ENCODE measurements at regions not wholly inside any gene's neighbourhood (a gene's known extent, or its start where the extent isn't known, plus 50 kb on each side); places are given as distances from the start of the nearest gene placed in this dataset.

GRCh38 chr3:89845053-89845452, 737.6 kb downstream of the EPHA3 start:
- FAIRE-seq = no peak
- no TSS peak for BruUV-seq (replicated peaks)
- TF ChIP-seq ZBTB7A (CRISPR knock-in tag; IDR thresholded peaks at IDR 0.05) = no peak
- no peak for TF ChIP-seq KIAA2018 (CRISPR knock-in tag; IDR thresholded peaks at IDR 0.05; ENCODE audit: borderline replicate concordance)
- no peak for TF ChIP-seq ZNF160 (CRISPR knock-in tag; IDR thresholded peaks at IDR 0.05)
- no peak for TF ChIP-seq DZIP1 (CRISPR knock-in tag; IDR thresholded peaks at IDR 0.05)
- no peak for TF ChIP-seq MLXIP (CRISPR knock-in tag; IDR thresholded peaks at IDR 0.05; ENCODE audit: borderline replicate concordance)
- TF ChIP-seq HMGA1 (CRISPR knock-in tag; conservative IDR thresholded peaks at IDR 0.05) = no peak
- TF ChIP-seq PHF20 (CRISPR knock-in tag; IDR thresholded peaks at IDR 0.05) = no peak
- no peak for TF ChIP-seq ZSCAN5A (CRISPR knock-in tag; IDR thresholded peaks at IDR 0.05; ENCODE audit: borderline replicate concordance)
- no peak for TF ChIP-seq TBP (CRISPR knock-in tag; IDR thresholded peaks at IDR 0.05)

More at GRCh38 chr3:89845053-89845452, 737.6 kb downstream of the EPHA3 start:
- ChIA-PET POLR2A (no interaction called here), CTCF (ENCODE audit: low intra/inter-chr PET ratio, low total read pairs) (no interaction called here)
- Histone ChIP-seq H3K27me3 (ENCODE audit: control insufficient read depth in 1 of 2, insufficient read depth in 2 of 2, low read length in 2 of 2) (no peaks in the 10 kb centered on the region; a peak in 1 of 5 replicates), H3K79me2 (ENCODE audit: insufficient read depth, low read length) (no peaks in the 10 kb centered on the region), H3K9me3 (ENCODE audit: low read length) (no peaks in the 10 kb centered on the region), H4K20me1 (ENCODE audit: insufficient read depth, low read length) (no peaks in the 10 kb centered on the region), H3K36me3 (replicated peaks in 1 of 2; ENCODE audit: control insufficient read depth in 1 of 2, insufficient read depth in 2 of 2, low read length in 2 of 2) (no peaks in the 10 kb centered on the region), H3K9ac (ENCODE audit: insufficient read depth, low read depth, low read length) (no peak overlapping the region), H2AFZ (ENCODE audit: low read length) (no peak overlapping the region), H3K4me1 (ENCODE audit: insufficient read depth, low read length) (no peaks in the 10 kb centered on the region), H3K27ac (ENCODE audit: extremely low read length, insufficient read depth, low read length) (no peak overlapping the region), H3K4me3 (replicated peaks in 1 of 3; ENCODE audit: insufficient read depth in 1 of 3, low read depth in 2 of 3, low read length in 3 of 3) (no peak overlapping the region), H3K4me2 (ENCODE audit: low read depth, low read length) (no peak overlapping the region)
- no peak for DNase-seq (ENCODE audit: low spot score)
- no peak for ATAC-seq
- intact Hi-C loops (cut with micrococcal nuclease; ENCODE audit: unreplicated experiment) (no loop called here), in situ Hi-C loops (cut with HindIII; ENCODE audit: extremely low pct_ligation_motif_present, low pct_unique_long_range_greater_than_20kb) (loop anchor here (25.0 kb wide), 1 partner anchor 283 kb away; no protein-coding TSS in a partner anchor)
- WGBS (ENCODE audit: low lambda C conversion rate) = 2% methylated on average over 1 of the region's 1 CpG

Measured in HepG2 (cell line).